Embryonic facial prominence (tissue), 1 donor: ENCODE measurements at regions not wholly inside any gene's neighbourhood (a gene's known extent, or its start where the extent isn't known, plus 50 kb on each side); places are given as distances from the start of the nearest gene placed in this dataset.
"Not testable (repeated sequence)": the region's sequence is repeated elsewhere in the genome, so short reads cannot be mapped to it uniquely, and the experiment has no call there.

ENCODE experiments used
- DNase-seq: peaks from one replicate; pipeline ENCODE4 v3.0.0-alpha.2; 2016; ENCODE audit errors: extremely low spot score

- no peak for DNase-seq
Measured at GRCh38 chr5:145574889-145575573, 260.1 kb downstream of the PRELID2 start.

- no peak for DNase-seq
Measured at GRCh38 chr5:145568581-145568980, 266.6 kb downstream of the PRELID2 start.

GRCh38 chr5:145562931-145563330, 272.2 kb downstream of the PRELID2 start:
- DNase-seq = no peak

GRCh38 chr5:145558288-145558687, 276.9 kb downstream of the PRELID2 start:
- DNase-seq = no peak

- no peak for DNase-seq
Measured at GRCh38 chr5:145557345-145557744, 277.8 kb downstream of the PRELID2 start.

- no peak for DNase-seq
Measured at GRCh38 chr5:145554399-145554798, 280.7 kb downstream of the PRELID2 start.

GRCh38 chr5:145553177-145553576, 282.0 kb downstream of the PRELID2 start:
- DNase-seq = no peak

- no peak for DNase-seq
Measured at GRCh38 chr5:145551714-145552113, 283.4 kb downstream of the PRELID2 start.

GRCh38 chr5:145548097-145548496, 287.0 kb downstream of the PRELID2 start:
- no peak for DNase-seq

GRCh38 chr5:145544401-145544800, 290.7 kb downstream of the PRELID2 start:
- DNase-seq = no peak

- DNase-seq = no peak
Measured at GRCh38 chr5:145543968-145544367, 291.2 kb downstream of the PRELID2 start.

- DNase-seq = no peak
Measured at GRCh38 chr5:145540375-145540774, 294.8 kb downstream of the PRELID2 start.

GRCh38 chr5:145539201-145539600, 295.9 kb downstream of the PRELID2 start:
- DNase-seq = no peak

- no peak for DNase-seq
Measured at GRCh38 chr5:145536133-145536532, 299.0 kb downstream of the PRELID2 start.

- DNase-seq = no peak
Measured at GRCh38 chr5:145531038-145531734, 304.0 kb downstream of the PRELID2 start.

- no peak for DNase-seq
Measured at GRCh38 chr5:145521523-145521922, 313.6 kb downstream of the PRELID2 start.

GRCh38 chr5:145521066-145521465, 314.1 kb downstream of the PRELID2 start:
- peak; percentile 15 for DNase-seq

GRCh38 chr5:145520335-145520734, 314.8 kb downstream of the PRELID2 start:
- DNase-seq = no peak

- DNase-seq = not testable (repeated sequence)
Measured at GRCh38 chr5:145517588-145517987, 317.6 kb downstream of the PRELID2 start.

GRCh38 chr5:145511351-145511750, 323.8 kb downstream of the PRELID2 start:
- no peak for DNase-seq

- DNase-seq = no peak
Measured at GRCh38 chr5:145510769-145511168, 324.4 kb downstream of the PRELID2 start.

- DNase-seq = no peak
Measured at GRCh38 chr5:145510324-145510723, 324.8 kb downstream of the PRELID2 start.

GRCh38 chr5:145509336-145510136, 325.6 kb downstream of the PRELID2 start:
- DNase-seq = no peak
